DND-41 (cell line): ENCODE measurements at regions not wholly inside any gene's neighbourhood (a gene's known extent, or its start where the extent isn't known, plus 50 kb on each side); places are given as distances from the start of the nearest gene placed in this dataset.

ENCODE experiments used
- ATAC-seq: fragments of 200-7000 bp; cut with Tn5 transposase; 3 replicates; pipeline ENCODE4 v1.9.1; 2021; ENCODE audit warnings: low read depth; ENCODE audit not compliant: insufficient read depth
- DNase-seq: peaks from one replicate; pipeline ENCODE4 v3.0.0-alpha.2; 2020
- H2AFZ ChIP-seq: 2 replicates; pipeline ENCODE4 v1.6.0; 2012; ENCODE audit warnings: low read depth, low read length
- H3K27ac ChIP-seq: 2 replicates; pipeline ENCODE4 v1.5.1; 2012; ENCODE audit warnings: low read length, inconsistent platforms
- H3K27me3 ChIP-seq: fragments of 200-600 bp; sonication (generic); 2 replicates; pipeline ENCODE4 v1.6.0; 2012; ENCODE audit warnings: low read length, mild to moderate bottlenecking, inconsistent platforms; ENCODE audit not compliant: insufficient read depth, poor library complexity
- H3K36me3 ChIP-seq: 2 replicates; pipeline ENCODE4 v1.5.1; 2012; ENCODE audit warnings: low read length, inconsistent platforms; ENCODE audit not compliant: insufficient read depth
- H3K4me1 ChIP-seq: 2 replicates; pipeline ENCODE4 v1.5.1; 2012; ENCODE audit warnings: mild to moderate bottlenecking, low read length; ENCODE audit not compliant: insufficient read depth
- H3K4me2 ChIP-seq: 2 replicates; pipeline ENCODE4 v1.6.0; 2012; ENCODE audit warnings: mild to moderate bottlenecking, moderate library complexity, low read length, inconsistent platforms; ENCODE audit not compliant: insufficient read depth
- H3K4me3 ChIP-seq, 2 experiments: fragments of 200-600 bp in 1 of 2; shearing (Covaris generic) in 1 of 2; 2 replicates each; pipeline ENCODE4 v1.5.1; 2012 to 2016; ENCODE audit warnings: inconsistent platforms in 2 of 2, low read length in 2 of 2, mild to moderate bottlenecking in 2 of 2, low read depth in 1 of 2, moderate library complexity in 1 of 2
- H3K79me2 ChIP-seq: 2 replicates; pipeline ENCODE4 v1.6.0; 2012; ENCODE audit warnings: low read length, inconsistent platforms; ENCODE audit not compliant: insufficient read depth
- H3K9ac ChIP-seq: 2 replicates; pipeline ENCODE4 v1.6.0; 2012; ENCODE audit warnings: low read depth, mild to moderate bottlenecking, inconsistent platforms, low read length, moderate library complexity
- H3K9me3 ChIP-seq: 2 replicates; pipeline ENCODE4 v1.5.1; 2012; ENCODE audit warnings: low read length, moderate library complexity, mild to moderate bottlenecking, inconsistent platforms; ENCODE audit not compliant: insufficient read depth, severe bottlenecking
- H4K20me1 ChIP-seq: 2 replicates; pipeline ENCODE4 v1.6.0; 2012; ENCODE audit warnings: low read length; ENCODE audit not compliant: insufficient read depth
- CTCF ChIP-seq: IDR thresholded peaks from 2 replicates; pipeline ENCODE4 v1.5.1; 2012; ENCODE audit warnings: borderline replicate concordance, low read length, moderate library complexity, mild to moderate bottlenecking; ENCODE audit not compliant: poor library complexity, severe bottlenecking; ENCODE audit errors: extremely low read depth
- EZH2 ChIP-seq: IDR thresholded peaks from 3 replicates; pipeline ENCODE4 v1.6.1; 2012; ENCODE audit warnings: borderline replicate concordance, low read depth, mild to moderate bottlenecking, moderate library complexity, low read length, inconsistent platforms; ENCODE audit not compliant: severe bottlenecking

- Histone ChIP-seq H3K4me1 (no peaks in the 10 kb centered on the region), H3K4me3 (no peak overlapping the region), H3K9ac (no peak overlapping the region), H3K4me2 (no peak overlapping the region), H3K27me3 (peaks cover 6% of the 10 kb centered on the region), H4K20me1 (no peaks in the 10 kb centered on the region), H3K79me2 (no peaks in the 10 kb centered on the region), H3K9me3 (no peaks in the 10 kb centered on the region), H2AFZ (no peak overlapping the region), H3K36me3 (no peaks in the 10 kb centered on the region), H3K27ac (no peak overlapping the region)
- TF ChIP-seq CTCF (no peak), EZH2 (no peak)
- ATAC-seq (no peak), DNase-seq (no peak)
Observed at GRCh38 chr1:19006837-19007271, 50.4 kb upstream of the IFFO2 start.
